AML-193 (cell line): ENCODE measurements at regions not wholly inside any gene's neighbourhood (a gene's known extent, or its start where the extent isn't known, plus 50 kb on each side); places are given as distances from the start of the nearest gene placed in this dataset.
A peak's percentile ranks its signal among the peaks of the same experiment; 100 is the strongest.
"Not testable (repeated sequence)": the region's sequence is repeated elsewhere in the genome, so short reads cannot be mapped to it uniquely, and the experiment has no call there.

Experiments
- DNase-seq, 2 experiments: peaks; one replicate each; lab custom pipeline; 2025; lab: John Stamatoyannopoulos, UW

- no peak for DNase-seq
Measured at GRCh38 chr9:108765265-108765664, 90.5 kb downstream of the ACTL7B start.

GRCh38 chr9:108762348-108763055 lies 93.3 kb downstream of the ACTL7B start:
- no peak for DNase-seq

GRCh38 chr9:108761655-108762347 lies 94.0 kb downstream of the ACTL7B start:
- DNase-seq: peak; percentile 15 to 35

- DNase-seq: no peak
Measured at GRCh38 chr9:108760841-108761240, 94.9 kb downstream of the ACTL7B start.

GRCh38 chr9:108759835-108760234 lies 96.0 kb downstream of the ACTL7B start:
- no peak for DNase-seq

- DNase-seq: no peak
Measured at GRCh38 chr9:108759399-108759798, 96.4 kb downstream of the ACTL7B start.

GRCh38 chr9:108756746-108757490 lies 98.9 kb downstream of the ACTL7B start:
- no peak for DNase-seq

GRCh38 chr9:108755979-108756378 lies 99.8 kb downstream of the ACTL7B start:
- no peak for DNase-seq

- DNase-seq: no peak
Measured at GRCh38 chr9:108751369-108751768, 104.4 kb downstream of the ACTL7B start.

- no peak for DNase-seq
Measured at GRCh38 chr9:108750661-108751215, 105.0 kb downstream of the ACTL7B start.

- no peak for DNase-seq
Measured at GRCh38 chr9:108748776-108749175, 107.0 kb downstream of the ACTL7B start.

- no peak for DNase-seq
Measured at GRCh38 chr9:108746864-108747263, 108.9 kb downstream of the ACTL7B start.

- no peak for DNase-seq
Measured at GRCh38 chr9:108746001-108746400, 109.8 kb downstream of the ACTL7B start.

GRCh38 chr9:108744641-108745040 lies 111.1 kb downstream of the ACTL7B start:
- no peak for DNase-seq

- DNase-seq: no peak
Measured at GRCh38 chr9:108743901-108744371, 111.8 kb downstream of the ACTL7B start.

- DNase-seq: no peak
Measured at GRCh38 chr9:108743416-108743815, 112.4 kb downstream of the ACTL7B start.

- no peak for DNase-seq
Measured at GRCh38 chr9:108742191-108742590, 113.6 kb downstream of the ACTL7B start.

- DNase-seq: not testable (repeated sequence)
Measured at GRCh38 chr9:108731292-108731691, 124.5 kb downstream of the ACTL7B start.

GRCh38 chr9:108727580-108728111 lies 128.1 kb downstream of the ACTL7B start:
- no peak for DNase-seq

GRCh38 chr9:108724652-108725051 lies 131.1 kb downstream of the ACTL7B start:
- DNase-seq: no peak

GRCh38 chr9:108724122-108724521 lies 131.7 kb downstream of the ACTL7B start:
- no peak for DNase-seq

GRCh38 chr9:108722396-108722795 lies 133.4 kb downstream of the ACTL7B start:
- no peak for DNase-seq
